Loucy (cell line): ENCODE measurements at regions not wholly inside any gene's neighbourhood (a gene's known extent, or its start where the extent isn't known, plus 50 kb on each side); places are given as distances from the start of the nearest gene placed in this dataset.

ENCODE experiments used
- EZH2phosphoT487 ChIP-seq: fragments of 200-600 bp; IDR thresholded peaks from 2 replicates; pipeline ENCODE4 v1.6.1; 2018; ENCODE audit warnings: antibody characterized with exemption, mild to moderate bottlenecking, moderate library complexity, borderline replicate concordance
- TF ChIP-seq, protein P1 (sequence below): fragments of 200-600 bp; sonication (generic); conservative IDR thresholded peaks from 2 replicates; pipeline ENCODE4 v1.5.1; 2014; ENCODE audit warnings: mild to moderate bottlenecking, antibody characterized with exemption, low read length

DNA sequence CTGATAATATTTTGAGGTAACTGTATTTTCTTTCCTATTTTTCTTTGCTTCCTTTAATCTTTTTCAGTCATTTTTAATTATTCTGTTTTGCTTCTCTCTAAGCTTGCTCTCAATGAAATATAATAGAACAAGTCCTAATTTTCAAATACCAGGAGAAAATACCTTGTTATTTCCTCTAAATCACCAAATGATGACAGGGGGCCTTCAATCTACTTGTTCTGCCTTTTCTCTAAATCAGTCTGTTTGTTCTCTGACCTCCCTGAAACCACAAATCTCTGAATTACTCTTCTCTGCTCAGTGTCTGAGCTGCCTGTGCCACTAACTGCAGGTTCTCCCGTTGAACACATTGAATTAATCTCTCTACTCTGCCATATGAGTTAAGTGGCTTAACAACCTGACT lies 286.2 kb downstream of the C11orf87 start:
- TF ChIP-seq, protein P1, sequence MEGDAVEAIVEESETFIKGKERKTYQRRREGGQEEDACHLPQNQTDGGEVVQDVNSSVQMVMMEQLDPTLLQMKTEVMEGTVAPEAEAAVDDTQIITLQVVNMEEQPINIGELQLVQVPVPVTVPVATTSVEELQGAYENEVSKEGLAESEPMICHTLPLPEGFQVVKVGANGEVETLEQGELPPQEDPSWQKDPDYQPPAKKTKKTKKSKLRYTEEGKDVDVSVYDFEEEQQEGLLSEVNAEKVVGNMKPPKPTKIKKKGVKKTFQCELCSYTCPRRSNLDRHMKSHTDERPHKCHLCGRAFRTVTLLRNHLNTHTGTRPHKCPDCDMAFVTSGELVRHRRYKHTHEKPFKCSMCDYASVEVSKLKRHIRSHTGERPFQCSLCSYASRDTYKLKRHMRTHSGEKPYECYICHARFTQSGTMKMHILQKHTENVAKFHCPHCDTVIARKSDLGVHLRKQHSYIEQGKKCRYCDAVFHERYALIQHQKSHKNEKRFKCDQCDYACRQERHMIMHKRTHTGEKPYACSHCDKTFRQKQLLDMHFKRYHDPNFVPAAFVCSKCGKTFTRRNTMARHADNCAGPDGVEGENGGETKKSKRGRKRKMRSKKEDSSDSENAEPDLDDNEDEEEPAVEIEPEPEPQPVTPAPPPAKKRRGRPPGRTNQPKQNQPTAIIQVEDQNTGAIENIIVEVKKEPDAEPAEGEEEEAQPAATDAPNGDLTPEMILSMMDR: no peak
- TF ChIP-seq EZH2phosphoT487: no peak
